Vagina (tissue), 2 donors: ENCODE measurements at regions not wholly inside any gene's neighbourhood (a gene's known extent, or its start where the extent isn't known, plus 50 kb on each side); places are given as distances from the start of the nearest gene placed in this dataset.

ENCODE experiments used
- CTCF ChIP-seq, 3 experiments: fragments of 450-650 bp in 2 of 3; fragments of 200-600 bp in 1 of 3; sonication (generic) in 1 of 3; IDR thresholded peaks; one replicate each; pipeline ENCODE4 v1.5.1; 2017 to 2019; ENCODE audit warnings: antibody characterized with exemption in 3 of 3, mild to moderate bottlenecking in 2 of 3, moderate library complexity in 2 of 3
- POLR2A ChIP-seq, 2 donors: fragments of 450-650 bp; IDR thresholded peaks; one replicate each; pipeline ENCODE4 v1.6.1; 2017; ENCODE audit warnings: antibody characterized with exemption in 2 of 2, mild to moderate bottlenecking in 2 of 2, moderate library complexity in 2 of 2
- POLR2AphosphoS5 ChIP-seq, 2 donors: sonication (generic); formaldehyde crosslinking; IDR thresholded peaks; one replicate each; pipeline ENCODE4 v1.9.0; 2017; ENCODE audit warnings: antibody characterized with exemption in 2 of 2, mild to moderate bottlenecking in 2 of 2, low read depth in 1 of 2; ENCODE audit not compliant: insufficient read depth in 1 of 2

GRCh38 chr2:116874021-116874420, 940.5 kb upstream of the DDX18 start:
- no peak for TF ChIP-seq POLR2AphosphoS5 (IDR thresholded peaks at IDR 0.05; ENCODE audit: insufficient read depth in 1 of 2, low read depth in 1 of 2)
- no peak for TF ChIP-seq CTCF (IDR thresholded peaks at IDR 0.05)
- no peak for TF ChIP-seq POLR2A (IDR thresholded peaks at IDR 0.05)
